Stimulated activated effector memory CD8-positive, alpha-beta T cell treated with anti-CD3 and anti-CD28 coated beads, Interleukin-12 subunit alpha, Interleukin-12 subunit beta, amount 100 ng/mL, for 72 hours (primary cell): ENCODE measurements at regions not wholly inside any gene's neighbourhood (a gene's known extent, or its start where the extent isn't known, plus 50 kb on each side); places are given as distances from the start of the nearest gene placed in this dataset.
"Not testable (repeated sequence)": the region's sequence is repeated elsewhere in the genome, so short reads cannot be mapped to it uniquely, and the experiment has no call there.

Experiments used
- ATAC-seq: fragments of 150-1000 bp; cut with Tn5 transposase; 2 replicates; pipeline ENCODE4 v1.10.0; 2021
- DNase-seq, 2 donors: peaks; one replicate each; pipeline ENCODE4 v3.0.0; 2021 to 2022; ENCODE audit warnings: low spot score in 2 of 2
- H3K27ac Mint-ChIP-seq: one replicate; pipeline ENCODE4 v1.8.0; 2022; ENCODE audit warnings: mild to moderate bottlenecking, mixed read lengths
- H3K36me3 Mint-ChIP-seq: one replicate; pipeline ENCODE4 v1.8.0; 2022; ENCODE audit warnings: mild to moderate bottlenecking, mixed read lengths
- H3K4me1 Mint-ChIP-seq: one replicate; pipeline ENCODE4 v1.8.0; 2022; ENCODE audit warnings: mixed read lengths
- H3K4me3 Mint-ChIP-seq: one replicate; pipeline ENCODE4 v1.8.0; 2022; ENCODE audit warnings: mild to moderate bottlenecking, mixed read lengths
- H3K9me3 Mint-ChIP-seq: one replicate; pipeline ENCODE4 v1.8.0; 2022; ENCODE audit warnings: mixed read lengths

GRCh38 chrX:13208281-13208935 lies 111.4 kb downstream of the ATXN3L start:
- H3K4me3 Mint-ChIP-seq = no peak overlapping the region
- DNase-seq (no peak), ATAC-seq (no peak)
- H3K4me1 Mint-ChIP-seq = peaks cover 5% of the 10 kb centered on the region
- no peaks in the 10 kb centered on the region for H3K9me3 Mint-ChIP-seq
- H3K36me3 Mint-ChIP-seq = no peaks in the 10 kb centered on the region
- H3K27ac Mint-ChIP-seq = no peak overlapping the region

GRCh38 chrX:13203271-13203670 lies 116.6 kb downstream of the ATXN3L start:
- Mint-ChIP-seq H3K9me3 (no peaks in the 10 kb centered on the region), H3K4me3 (no peak overlapping the region), H3K36me3 (no peaks in the 10 kb centered on the region), H3K27ac (no peak overlapping the region), H3K4me1 (peaks cover 5% of the 10 kb centered on the region)
- ATAC-seq (no peak), DNase-seq (no peak)

- no peaks in the 10 kb centered on the region for H3K36me3 Mint-ChIP-seq
- H3K27ac Mint-ChIP-seq = no peak overlapping the region
- no peak for DNase-seq
- no peaks in the 10 kb centered on the region for H3K9me3 Mint-ChIP-seq
- H3K4me1 Mint-ChIP-seq = peaks cover 5% of the 10 kb centered on the region
- no peak overlapping the region for H3K4me3 Mint-ChIP-seq
- no peak for ATAC-seq
Observed at GRCh38 chrX:13201605-13202219, 118.1 kb downstream of the ATXN3L start.

- no peak overlapping the region for H3K4me3 Mint-ChIP-seq
- no peaks in the 10 kb centered on the region for H3K9me3 Mint-ChIP-seq
- H3K4me1 Mint-ChIP-seq = no peaks in the 10 kb centered on the region
- no peak overlapping the region for H3K27ac Mint-ChIP-seq
- DNase-seq = no peak
- no peak for ATAC-seq
- no peaks in the 10 kb centered on the region for H3K36me3 Mint-ChIP-seq
Observed at GRCh38 chrX:13200398-13200797, 119.5 kb downstream of the ATXN3L start.

GRCh38 chrX:13198762-13199064 lies 121.1 kb downstream of the ATXN3L start:
- ATAC-seq = no peak
- H3K36me3 Mint-ChIP-seq = no peaks in the 10 kb centered on the region
- no peak overlapping the region for H3K4me3 Mint-ChIP-seq
- no peaks in the 10 kb centered on the region for H3K4me1 Mint-ChIP-seq
- DNase-seq = no peak
- H3K27ac Mint-ChIP-seq = no peak overlapping the region
- no peaks in the 10 kb centered on the region for H3K9me3 Mint-ChIP-seq

GRCh38 chrX:13198056-13198761 lies 121.6 kb downstream of the ATXN3L start:
- Mint-ChIP-seq H3K4me3 (no peak overlapping the region), H3K27ac (no peak overlapping the region), H3K4me1 (no peaks in the 10 kb centered on the region), H3K9me3 (no peaks in the 10 kb centered on the region), H3K36me3 (no peaks in the 10 kb centered on the region)
- DNase-seq (no peak), ATAC-seq (no peak)

GRCh38 chrX:13196782-13197181 lies 123.1 kb downstream of the ATXN3L start:
- Mint-ChIP-seq H3K9me3 (no peaks in the 10 kb centered on the region), H3K27ac (no peak overlapping the region), H3K36me3 (no peaks in the 10 kb centered on the region), H3K4me1 (no peaks in the 10 kb centered on the region), H3K4me3 (no peak overlapping the region)
- DNase-seq = no peak
- no peak for ATAC-seq

- H3K9me3 Mint-ChIP-seq = no peaks in the 10 kb centered on the region
- H3K4me1 Mint-ChIP-seq = no peaks in the 10 kb centered on the region
- no peak overlapping the region for H3K27ac Mint-ChIP-seq
- no peaks in the 10 kb centered on the region for H3K36me3 Mint-ChIP-seq
- H3K4me3 Mint-ChIP-seq = no peak overlapping the region
- no peak for ATAC-seq
- no peak for DNase-seq
Observed at GRCh38 chrX:13195340-13195739, 124.5 kb downstream of the ATXN3L start.

GRCh38 chrX:13194291-13195103 lies 125.4 kb downstream of the ATXN3L start:
- DNase-seq = no peak
- H3K27ac Mint-ChIP-seq = no peak overlapping the region
- H3K9me3 Mint-ChIP-seq = no peaks in the 10 kb centered on the region
- H3K36me3 Mint-ChIP-seq = no peaks in the 10 kb centered on the region
- H3K4me3 Mint-ChIP-seq = no peak overlapping the region
- no peaks in the 10 kb centered on the region for H3K4me1 Mint-ChIP-seq
- no peak for ATAC-seq

GRCh38 chrX:13190051-13190450 lies 129.8 kb downstream of the ATXN3L start:
- Mint-ChIP-seq H3K36me3 (no peaks in the 10 kb centered on the region), H3K4me1 (no peaks in the 10 kb centered on the region), H3K9me3 (no peaks in the 10 kb centered on the region), H3K4me3 (no peak overlapping the region), H3K27ac (no peak overlapping the region)
- DNase-seq = no peak
- ATAC-seq = no peak

GRCh38 chrX:13189380-13189779 lies 130.5 kb downstream of the ATXN3L start:
- Mint-ChIP-seq H3K4me1 (no peaks in the 10 kb centered on the region), H3K4me3 (no peak overlapping the region)

GRCh38 chrX:13188731-13189309 lies 131.0 kb downstream of the ATXN3L start:
- Mint-ChIP-seq H3K4me3 (no peak overlapping the region), H3K9me3 (peaks cover 5% of the 10 kb centered on the region), H3K27ac (no peak overlapping the region), H3K4me1 (no peaks in the 10 kb centered on the region), H3K36me3 (no peaks in the 10 kb centered on the region)
- DNase-seq (no peak), ATAC-seq (no peak)

More at GRCh38 chrX:13189380-13189779, 130.5 kb downstream of the ATXN3L start:
- peaks cover 2% of the 10 kb centered on the region for H3K9me3 Mint-ChIP-seq
- ATAC-seq (no peak), DNase-seq (no peak)
- no peaks in the 10 kb centered on the region for H3K36me3 Mint-ChIP-seq
- H3K27ac Mint-ChIP-seq = no peak overlapping the region

- DNase-seq, H3K9me3 Mint-ChIP-seq, H3K4me1 Mint-ChIP-seq, H3K36me3 Mint-ChIP-seq, ATAC-seq, H3K4me3 Mint-ChIP-seq, H3K27ac Mint-ChIP-seq: not testable (repeated sequence)
Observed at GRCh38 chrX:13186643-13187042, 133.2 kb downstream of the ATXN3L start.

GRCh38 chrX:13180807-13181206 lies 136.4 kb upstream of the FAM9C start:
- DNase-seq (no peak), ATAC-seq (peak; percentile 73)
- no peak overlapping the region for H3K27ac Mint-ChIP-seq
- H3K4me1 Mint-ChIP-seq = peaks cover 6% of the 10 kb centered on the region
- no peaks in the 10 kb centered on the region for H3K36me3 Mint-ChIP-seq
- H3K9me3 Mint-ChIP-seq = peaks cover 5% of the 10 kb centered on the region
- no peak overlapping the region for H3K4me3 Mint-ChIP-seq

- H3K4me3 Mint-ChIP-seq = no peak overlapping the region
- DNase-seq (no peak), ATAC-seq (no peak)
- peaks cover 5% of the 10 kb centered on the region for H3K9me3 Mint-ChIP-seq
- H3K27ac Mint-ChIP-seq = no peak overlapping the region
- H3K4me1 Mint-ChIP-seq = peaks cover 6% of the 10 kb centered on the region
- H3K36me3 Mint-ChIP-seq = no peaks in the 10 kb centered on the region
Observed at GRCh38 chrX:13179586-13179985, 135.2 kb upstream of the FAM9C start.
